SHP77 treated with DMSO at 0.1 percent for 48 hours (cell line): ENCODE measurements at regions not wholly inside any gene's neighbourhood (a gene's known extent, or its start where the extent isn't known, plus 50 kb on each side); places are given as distances from the start of the nearest gene placed in this dataset.

Experiments used
- DNase-seq: peaks from one replicate; lab custom pipeline; 2025; lab: John Stamatoyannopoulos, UW

DNA sequence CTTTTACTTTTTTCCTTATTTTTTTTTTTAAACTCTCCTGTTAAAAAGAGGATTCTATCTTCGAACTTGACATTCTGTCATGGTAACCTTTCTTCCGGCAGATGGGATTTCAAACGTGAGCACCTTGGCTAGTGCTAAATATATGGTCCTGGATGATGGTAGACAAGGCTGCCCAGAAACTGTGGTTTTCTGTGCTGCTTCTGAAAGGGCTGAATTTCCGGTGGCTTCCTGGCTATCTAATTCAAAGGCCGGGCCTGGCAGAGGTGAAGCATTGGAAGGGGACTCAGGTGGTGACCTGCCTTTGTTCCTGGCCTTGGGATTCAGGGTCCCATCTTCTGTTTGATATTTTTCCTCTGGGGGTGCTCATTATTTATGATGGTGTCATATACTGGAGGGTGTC is 118.6 kb upstream of the MYL2 start:
- DNase-seq: no peak

DNA sequence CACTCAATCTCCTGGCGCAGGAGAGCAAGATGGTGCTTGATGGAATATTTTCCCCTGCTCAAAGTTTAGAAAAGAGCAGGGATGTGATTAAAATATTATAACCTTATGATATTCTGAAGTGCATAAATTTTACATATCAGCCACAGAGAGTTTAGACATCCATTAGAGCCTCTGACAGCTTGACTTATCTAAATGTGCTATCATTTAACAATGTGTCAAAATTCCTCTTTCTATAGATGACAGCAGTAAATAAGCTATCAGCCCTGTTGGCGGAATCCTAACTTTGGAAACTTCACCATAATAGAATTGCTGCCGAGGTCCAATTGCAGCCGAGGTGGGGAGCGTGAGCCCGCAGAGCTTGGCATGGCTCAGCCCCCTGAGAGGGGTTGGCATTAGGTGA is 117.7 kb upstream of the MYL2 start:
- DNase-seq: no peak

DNA sequence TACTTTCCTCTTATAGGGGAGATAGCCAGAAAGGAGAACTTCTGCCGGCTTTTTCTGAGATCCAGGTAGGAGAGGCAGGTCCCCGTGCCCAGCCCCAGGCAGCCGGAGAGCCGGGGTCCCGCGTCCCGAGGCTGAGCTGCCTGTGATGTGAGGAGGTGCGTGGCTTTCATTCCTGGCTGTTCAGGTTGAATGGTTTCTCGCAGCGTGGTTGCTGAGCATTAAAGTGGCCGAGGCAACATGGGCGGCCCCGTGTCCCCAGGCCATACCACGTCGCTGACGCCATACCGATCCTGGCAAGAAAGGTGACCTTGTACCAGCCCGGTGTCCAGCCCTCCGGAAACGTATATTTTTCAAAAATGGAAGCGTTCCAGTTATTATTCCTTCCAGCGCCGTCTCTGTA is 116.7 kb upstream of the MYL2 start:
- DNase-seq: no peak

DNA sequence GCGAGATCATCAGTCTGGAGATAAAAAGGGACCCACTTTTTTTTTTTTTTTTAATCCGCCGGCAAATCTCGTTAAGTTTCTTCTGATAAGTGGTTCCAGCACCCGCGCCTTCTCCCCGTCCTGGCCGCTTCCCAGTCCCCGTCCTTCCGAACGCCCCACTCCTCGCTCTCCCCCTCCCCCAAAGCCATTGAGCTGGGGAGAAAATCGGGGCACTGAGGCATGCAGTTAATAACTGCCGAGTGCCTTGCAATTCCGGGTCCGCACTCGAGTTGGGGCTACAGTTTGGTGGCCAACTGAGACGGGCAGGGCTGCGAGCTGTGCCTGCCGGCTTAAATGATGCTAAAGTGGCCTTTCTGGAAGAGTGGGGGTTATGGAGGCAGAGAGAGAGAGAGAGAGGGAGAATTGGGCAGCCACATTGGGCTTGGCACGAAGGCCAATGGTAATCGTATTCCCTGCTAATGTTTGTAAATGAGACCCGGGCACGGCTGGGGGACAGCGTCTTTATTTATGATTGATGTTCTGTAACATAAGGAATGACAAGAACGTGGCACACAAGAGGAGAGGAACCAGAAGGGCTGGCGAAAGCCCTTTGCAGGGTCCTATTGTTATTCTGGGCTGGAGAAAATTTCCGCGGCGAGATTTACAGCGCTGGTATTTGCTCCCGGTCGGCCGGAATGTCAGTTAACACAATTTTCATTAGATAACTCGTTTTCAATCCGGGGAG is 115.4 kb upstream of the MYL2 start:
- DNase-seq: no peak

DNA sequence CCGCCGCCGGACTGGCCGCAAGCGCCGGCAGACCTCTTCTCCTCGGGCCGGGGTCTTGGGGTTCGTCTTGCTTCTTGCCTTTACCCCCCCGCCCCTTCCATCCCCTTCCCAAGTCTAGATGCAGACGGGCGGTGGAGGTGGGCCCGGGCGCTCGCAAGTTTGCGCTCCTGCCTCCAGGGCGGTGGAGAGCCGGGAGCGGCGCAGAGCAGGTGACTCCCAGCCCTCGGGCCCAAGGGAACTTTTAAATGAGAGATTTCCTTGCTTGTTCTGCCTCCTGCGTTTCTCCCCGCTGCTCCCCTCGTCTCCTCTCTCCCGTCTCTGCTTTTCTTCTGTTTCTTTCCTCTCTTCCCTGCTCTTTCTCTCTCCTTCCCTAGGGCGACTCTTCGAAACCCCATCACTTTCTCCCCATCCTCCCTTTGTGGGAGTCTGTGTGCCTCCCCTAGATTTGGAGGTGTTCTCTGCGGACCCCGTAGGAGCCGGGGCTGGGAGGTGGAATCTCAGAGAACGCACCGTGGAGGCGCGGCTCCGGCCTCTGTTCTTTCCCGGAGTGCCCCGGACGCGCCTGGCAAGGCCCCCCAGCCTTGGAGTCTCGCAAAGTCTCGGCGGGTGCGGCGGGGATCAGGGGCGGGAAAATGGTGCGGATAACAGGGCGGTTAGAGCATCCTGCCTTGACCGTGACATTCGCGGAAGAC is 114.7 kb upstream of the MYL2 start:
- DNase-seq: no peak

DNA sequence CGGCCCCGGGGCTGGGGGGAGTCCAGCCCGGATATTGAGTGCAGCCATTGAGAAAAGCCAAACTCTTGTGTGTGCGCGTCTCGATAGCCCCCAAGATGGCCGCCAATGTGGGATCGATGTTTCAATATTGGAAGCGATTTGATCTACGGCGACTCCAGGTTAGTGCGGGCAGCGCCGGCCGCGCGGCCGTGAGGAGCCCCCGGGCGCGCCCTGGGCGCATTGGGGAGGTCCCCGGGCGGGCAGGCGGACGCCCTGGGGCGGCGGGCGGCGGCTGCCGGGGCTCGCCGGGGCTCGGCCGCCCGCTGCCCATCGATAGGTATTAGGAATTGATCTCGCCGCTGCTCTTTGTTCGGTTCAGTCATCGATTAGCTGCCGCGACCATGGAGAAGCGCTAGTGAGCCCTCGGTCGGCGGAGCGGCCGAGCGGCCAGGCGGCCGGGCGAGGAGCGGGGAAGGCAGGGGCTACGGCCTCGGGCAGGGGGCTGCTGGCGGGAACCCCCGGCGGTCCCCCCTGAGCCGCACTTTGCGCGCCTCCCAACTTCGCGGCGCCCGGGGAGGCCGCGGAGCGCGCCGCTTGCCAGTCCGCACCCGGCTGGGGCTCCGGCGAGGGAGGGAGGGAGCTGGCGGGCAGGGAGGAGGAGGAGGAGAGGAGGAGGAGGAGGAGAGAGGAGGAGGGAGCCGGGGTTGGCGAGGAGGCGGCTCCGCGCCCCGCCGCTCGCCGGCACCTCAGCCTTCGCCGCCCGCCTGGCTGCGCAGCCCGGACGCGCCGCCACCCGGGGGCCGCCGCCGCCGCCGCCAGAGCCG is 113.9 kb upstream of the MYL2 start, which contains the start of gene CUX2:
Gene CUX2, plus strand, starts transcription at position 83 of the 803 bp plus-strand sequence.
- DNase-seq: no peak

DNA sequence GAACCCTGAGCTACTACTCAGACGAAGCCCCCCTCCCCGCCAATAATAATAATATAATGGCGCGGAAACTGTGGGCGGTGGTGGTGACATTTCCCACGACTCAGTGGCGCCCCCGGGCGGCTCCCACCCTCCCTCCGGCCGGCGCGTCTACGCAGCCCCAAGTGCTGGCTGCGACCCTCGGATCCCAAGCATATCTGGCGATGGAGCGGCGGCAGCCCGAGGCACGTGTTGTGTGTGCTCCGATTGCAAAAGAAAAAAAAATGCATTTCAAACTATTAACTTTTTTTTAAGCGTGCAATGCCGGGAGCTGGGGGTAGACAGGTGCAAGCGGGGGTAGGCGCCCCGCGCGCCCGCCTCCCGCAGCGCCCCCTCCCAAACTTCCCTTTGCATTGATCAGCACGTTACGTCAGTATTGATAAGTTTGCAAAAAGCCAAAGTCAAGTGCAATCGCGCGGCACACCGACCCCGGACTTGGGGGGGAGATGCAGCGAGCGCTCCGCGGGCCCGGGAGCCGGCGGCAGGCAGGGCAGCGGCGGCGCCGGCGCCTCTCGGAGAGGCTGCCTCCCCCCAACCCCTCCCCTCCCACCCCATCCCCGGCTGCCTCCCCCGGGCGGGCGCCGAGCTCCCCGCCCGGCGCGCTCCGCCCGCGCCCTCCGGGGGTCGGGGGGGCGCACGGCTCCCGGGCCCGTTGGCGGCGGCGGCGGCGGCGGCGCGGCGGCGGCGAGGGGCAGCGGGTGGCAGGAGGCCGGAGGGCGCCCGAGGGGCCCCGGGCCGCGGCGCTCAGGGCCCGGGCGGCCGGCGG is 113.1 kb upstream of the MYL2 start:
- no peak for DNase-seq

DNA sequence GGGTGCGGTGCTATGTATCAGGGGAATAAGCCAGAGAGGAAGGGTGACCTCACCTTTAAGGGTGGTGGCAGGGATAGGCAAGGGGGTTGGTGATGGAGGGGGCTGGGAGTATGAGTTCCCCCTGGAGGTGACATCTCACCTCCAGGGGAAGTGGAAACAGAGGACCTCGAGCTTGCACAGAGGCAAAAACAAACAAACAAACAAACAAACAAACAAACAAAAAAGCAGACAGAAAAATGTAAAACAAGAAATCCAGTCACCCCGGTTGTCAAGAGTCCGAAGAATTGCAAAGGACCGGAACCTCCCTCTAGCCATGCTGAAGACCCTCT is 112.2 kb upstream of the MYL2 start:
- DNase-seq: no peak

DNA sequence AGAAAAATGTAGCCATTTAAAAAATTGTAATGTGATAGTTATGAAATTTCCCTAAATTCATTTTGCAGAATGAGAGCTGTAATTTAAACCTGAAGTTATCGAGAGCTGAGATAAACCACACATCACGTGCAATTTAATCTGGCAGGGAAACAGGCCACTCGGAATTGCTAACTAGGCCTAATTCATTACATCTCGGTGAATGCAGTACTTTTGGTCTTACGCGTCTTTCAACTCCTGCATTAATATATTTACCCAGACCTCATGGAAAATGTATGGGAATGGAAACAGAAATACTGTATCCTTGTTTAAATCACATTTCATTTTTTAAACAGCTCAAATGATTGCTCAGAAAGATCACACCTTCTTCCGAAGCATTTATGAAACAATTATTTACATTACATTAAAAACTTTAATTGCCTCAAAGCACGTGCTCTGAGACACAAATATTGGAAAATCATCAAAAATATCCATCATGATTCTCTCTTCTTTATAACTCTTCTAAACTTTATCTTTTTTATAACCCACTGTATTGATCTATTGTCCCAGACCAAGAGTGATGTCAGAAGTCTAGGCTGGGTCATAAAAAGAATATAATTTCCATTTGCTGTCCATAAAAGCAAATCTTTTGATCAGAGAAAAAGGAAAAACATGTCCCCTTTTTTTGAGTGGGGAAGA is 111.7 kb upstream of the MYL2 start:
- no peak for DNase-seq

DNA sequence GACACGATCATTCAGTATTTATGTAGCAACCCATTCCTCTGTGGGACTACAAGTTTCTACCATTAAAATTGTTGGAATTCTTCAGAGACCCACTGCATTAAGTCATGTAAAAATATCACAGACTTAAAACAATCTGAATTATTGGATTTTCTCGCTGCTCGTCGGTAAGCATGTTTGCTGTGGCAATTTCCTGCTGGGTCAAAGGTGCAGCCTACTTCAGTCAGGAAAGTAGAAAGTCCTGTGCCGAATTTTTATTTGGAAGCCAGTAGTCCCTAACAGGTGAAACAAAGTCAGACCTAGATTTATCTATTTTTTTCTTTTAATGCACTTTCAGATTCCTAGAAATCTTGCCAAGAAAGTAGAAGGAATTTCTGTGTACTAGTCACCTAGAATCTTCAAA is 110.4 kb upstream of the MYL2 start:
- DNase-seq: no peak

DNA sequence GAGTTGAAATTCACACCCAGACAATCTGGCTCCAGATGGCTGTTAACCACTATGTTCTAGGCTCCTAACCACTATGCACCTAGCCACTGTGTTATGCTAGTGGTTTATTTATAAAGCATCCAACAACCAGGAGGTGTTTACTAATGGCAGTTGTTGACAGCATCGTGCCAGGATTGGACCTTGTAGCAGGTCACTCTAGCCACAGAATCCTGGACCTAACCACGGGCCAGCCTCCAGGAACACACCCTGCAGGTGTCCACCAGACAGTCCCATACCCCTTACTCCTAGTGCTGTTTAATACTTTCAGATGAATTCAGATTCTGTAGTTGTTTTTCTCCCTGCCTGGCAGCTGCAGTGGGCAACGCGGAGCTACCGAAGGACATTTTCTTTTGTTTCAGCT is 109.4 kb upstream of the MYL2 start:
- no peak for DNase-seq

DNA sequence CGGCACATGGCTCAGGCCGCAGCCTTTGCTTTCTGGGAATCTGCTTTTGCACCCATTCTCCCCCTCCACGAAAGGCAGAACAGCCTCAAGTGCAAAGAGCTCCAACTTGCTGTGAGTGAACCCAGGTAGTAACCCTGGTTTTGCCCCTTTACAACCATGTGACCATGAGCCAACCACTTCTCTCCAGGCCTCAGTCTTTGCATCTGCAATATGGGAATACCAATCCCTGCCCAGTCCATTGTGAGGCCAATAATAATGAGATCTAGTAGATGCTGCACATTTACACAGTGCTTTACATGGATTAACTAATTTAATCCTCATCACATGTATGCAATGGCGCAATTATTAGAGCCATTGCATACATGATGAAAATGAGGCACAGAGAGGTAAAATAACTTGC is 108.9 kb upstream of the MYL2 start:
- no peak for DNase-seq

DNA sequence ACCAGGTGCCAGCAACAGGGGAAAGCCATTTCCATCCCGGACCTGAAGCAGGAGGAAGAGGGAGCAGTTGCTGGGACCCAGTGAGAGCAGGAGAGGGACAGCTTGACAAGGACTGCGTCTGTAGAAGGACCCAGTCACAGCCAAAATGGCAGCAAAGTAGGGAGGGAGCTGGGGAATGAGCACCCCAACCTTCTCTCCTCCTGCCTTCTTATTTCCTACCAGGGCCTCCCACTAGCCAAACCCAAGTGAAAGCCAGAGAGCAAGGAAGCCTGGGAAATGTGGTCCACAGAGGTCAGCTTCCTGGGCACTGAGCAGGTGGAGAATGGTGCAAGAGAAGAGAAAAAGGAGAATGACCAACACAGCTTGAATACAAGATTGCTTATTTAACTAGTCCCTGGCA is 108.5 kb upstream of the MYL2 start:
- DNase-seq: no peak

DNA sequence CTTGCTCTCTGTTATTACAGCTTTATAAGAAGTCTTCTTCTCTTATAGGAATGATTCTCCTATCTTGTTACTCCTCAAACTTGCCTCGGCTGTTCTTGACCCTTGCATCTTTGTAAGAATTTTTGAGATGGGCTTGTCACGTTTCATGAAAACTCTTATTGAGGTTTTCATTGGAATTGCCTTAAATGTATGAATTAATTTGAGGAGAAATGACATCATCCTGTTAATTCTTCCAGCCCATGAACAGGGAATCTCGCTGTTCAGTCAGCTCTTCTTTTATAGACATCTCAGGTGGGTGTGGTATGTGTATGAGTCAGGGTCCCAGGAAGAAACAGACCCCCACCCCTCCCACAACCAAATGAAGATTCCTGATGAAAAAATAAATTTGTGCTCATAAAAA is 107.1 kb upstream of the MYL2 start:
- DNase-seq: no peak

DNA sequence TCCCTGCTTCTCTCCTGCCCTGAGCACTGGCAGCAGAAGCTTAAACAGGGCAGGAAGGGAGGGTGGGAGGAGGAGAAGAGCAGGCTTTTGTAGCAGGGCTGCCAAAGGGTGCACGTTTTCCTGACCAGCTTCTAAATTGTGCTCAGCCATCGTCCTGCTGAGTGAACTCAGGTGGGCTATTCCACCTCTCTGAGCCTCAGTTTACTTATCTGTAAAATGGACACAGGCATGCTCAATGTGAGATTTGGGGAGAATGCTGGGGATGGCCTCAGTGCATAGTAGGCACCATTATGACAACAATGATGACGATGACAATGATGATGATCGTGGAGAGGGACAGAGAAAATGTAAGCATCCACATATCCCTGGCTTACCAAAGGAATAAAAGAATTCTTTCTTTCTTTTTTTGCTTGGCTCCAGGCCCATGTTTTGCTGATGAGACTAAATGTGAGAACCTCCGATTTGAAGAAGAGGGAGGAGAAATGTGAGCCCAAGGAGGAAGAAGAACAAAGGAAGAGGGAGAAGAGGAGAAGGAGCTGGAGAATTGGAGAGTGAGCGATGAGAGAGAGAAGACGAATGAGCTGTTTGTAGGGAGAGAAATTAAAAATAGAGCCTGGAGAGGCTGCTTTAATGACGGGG is 105.5 kb upstream of the MYL2 start:
- DNase-seq: no peak

DNA sequence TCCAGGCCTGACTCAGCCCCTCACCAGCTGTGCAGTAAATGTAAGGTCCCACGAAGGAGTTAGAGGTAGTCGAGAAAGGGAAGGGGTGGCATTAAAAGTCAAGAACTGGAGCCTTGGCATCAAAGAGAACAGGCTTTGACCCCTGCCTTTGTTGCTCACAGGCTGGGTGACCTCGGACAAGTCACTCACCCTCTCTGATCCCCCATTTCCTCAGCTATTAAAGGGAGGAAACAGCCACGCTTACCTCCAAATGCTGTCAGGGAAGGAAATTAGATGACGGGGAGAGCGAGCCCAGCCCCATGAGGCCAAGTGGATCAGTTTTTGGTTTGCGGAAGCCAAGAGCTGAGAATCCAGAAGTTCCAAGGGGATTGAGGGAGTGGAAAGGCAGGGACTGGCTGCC is 104.9 kb upstream of the MYL2 start:
- no peak for DNase-seq

DNA sequence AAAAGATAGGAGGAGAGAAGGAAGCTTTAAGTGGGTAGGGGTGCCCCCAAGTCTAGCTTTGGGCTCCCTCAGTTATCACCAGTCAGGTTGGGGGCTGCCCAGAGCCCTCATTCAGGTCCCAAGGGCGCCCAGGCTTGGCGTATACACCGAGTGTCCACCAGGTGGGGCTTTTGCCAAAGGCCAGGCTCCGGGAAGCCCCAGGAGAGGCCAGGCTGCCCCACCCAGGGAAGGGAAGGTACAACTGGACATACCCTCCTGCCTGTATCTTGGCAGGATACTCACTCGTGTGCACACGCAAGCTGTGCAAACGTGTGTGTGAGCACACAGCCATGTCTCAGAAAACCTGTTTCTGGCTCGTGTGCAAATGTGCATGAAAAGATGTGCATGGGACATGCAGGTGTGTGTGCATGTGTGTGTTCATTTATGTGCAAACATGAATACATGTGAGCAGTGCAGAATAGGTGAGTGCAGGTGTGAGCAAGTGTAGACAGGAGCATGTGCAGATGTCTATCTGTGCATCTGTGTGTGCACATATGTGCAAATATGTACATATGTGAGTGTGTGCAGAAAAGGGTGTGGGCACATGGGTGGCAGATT is 103.9 kb upstream of the MYL2 start:
- DNase-seq: no peak

DNA sequence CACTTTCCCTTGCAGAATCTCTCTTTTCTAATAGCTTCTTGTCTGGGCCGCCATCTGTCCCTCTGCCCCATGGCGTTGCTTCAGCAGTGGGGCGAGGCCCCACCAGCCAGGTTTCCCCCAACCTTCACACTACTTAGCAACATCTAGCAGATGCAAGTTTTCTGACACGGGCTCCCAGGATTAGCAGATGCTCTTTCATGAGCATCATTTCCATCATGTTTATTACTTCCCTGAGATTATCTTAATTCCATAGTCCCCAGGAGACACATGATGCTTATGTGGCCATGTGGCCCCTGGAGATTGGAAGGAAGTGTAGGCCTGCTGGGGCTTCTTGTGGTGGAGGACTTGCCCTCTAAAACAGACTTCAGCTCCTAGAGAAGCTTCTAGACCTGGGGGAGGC is 102.0 kb upstream of the MYL2 start:
- no peak for DNase-seq

DNA sequence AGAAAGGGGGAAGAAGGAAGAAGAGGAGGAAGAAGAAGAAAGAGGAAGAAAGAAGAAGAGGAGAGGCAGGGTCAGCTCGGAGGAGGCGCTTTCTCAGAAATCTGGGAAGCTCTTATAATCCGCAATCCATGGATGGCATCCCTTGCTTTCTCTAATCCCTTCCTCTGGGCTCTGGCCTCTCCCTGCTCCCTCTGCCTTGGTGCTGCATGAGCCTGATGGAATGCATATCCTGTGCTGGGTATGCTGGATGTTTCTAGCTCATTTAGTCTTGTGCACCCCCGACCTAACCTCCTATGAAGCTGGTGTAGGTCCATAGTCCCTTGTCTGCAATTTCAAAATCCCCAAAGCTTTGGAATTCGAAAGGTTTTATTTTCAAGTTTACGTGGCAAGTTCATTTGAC is 94.2 kb upstream of the MYL2 start:
- DNase-seq: no peak

DNA sequence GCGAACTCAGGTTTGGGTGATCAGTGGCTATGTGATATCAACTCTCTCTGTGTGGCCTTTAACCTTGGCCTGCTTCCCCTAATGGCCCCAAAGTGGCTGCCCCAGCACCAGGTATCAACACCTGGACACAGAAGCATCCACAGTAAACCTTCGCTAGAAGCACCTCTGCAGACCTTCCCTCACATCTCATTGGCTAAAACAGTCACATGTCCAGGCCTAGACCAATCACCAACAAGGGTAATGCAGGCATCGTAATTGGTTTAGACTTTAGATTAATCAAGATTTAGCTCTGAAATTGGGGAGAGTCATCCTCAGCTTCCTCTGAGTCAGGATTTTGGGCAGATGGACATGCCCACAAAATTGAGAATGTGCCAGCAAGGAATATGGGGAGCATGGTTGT is 92.5 kb upstream of the MYL2 start:
- DNase-seq: no peak

DNA sequence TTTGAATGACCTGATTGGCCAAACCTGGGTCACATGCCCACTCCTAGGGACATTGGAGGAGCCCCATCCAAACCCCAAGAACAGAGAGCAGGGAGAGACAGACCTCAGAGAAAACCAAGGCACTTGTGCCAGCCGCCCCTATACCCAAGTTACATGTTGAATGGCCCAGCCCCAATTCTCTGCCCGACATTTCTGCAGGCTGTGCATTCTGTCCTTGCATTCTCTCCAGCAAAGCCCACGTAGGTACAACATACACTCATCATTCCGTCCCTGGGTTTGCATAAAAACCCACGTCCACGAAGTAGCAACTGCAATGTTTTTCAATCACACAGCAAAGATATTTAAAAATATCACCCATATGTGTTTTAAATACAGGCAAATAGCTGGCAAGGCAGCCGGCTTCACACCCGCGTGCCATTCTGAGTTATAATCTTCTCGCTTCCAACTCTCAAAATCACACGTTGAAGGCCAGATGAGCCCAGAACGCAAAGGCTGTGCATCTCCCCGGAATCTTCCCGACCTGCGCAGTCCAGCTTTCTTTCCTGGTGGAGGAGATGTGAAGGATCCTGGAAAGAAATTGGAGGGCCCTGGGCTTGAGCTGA is 91.7 kb upstream of the MYL2 start:
- no peak for DNase-seq
